22Rv1 (cell line): ENCODE measurements at regions not wholly inside any gene's neighbourhood (a gene's known extent, or its start where the extent isn't known, plus 50 kb on each side); places are given as distances from the start of the nearest gene placed in this dataset.

Source experiments
- H3K27ac ChIP-seq: fragments of 450-650 bp; 2 replicates; pipeline ENCODE4 v1.5.1; 2017
- CTCF ChIP-seq: fragments of 450-650 bp; IDR thresholded peaks from 2 replicates; pipeline ENCODE4 v1.5.1; 2017; ENCODE audit warnings: mild to moderate bottlenecking
- ZFX ChIP-seq: fragments of 450-650 bp; IDR thresholded peaks from 2 replicates; pipeline ENCODE4 v1.6.1; 2017; ENCODE audit warnings: antibody characterized with exemption, borderline replicate concordance

GRCh38 chr6:22030730-22031619 is 265.9 kb downstream of the PRL start:
- no peak overlapping the region for H3K27ac ChIP-seq
- TF ChIP-seq ZFX = no peak

GRCh38 chr6:22035690-22036089 is 261.1 kb downstream of the PRL start:
- TF ChIP-seq CTCF (no peak), ZFX (no peak)
- H3K27ac ChIP-seq = no peak overlapping the region

- no peak for TF ChIP-seq ZFX
- no peak for TF ChIP-seq CTCF
- no peak overlapping the region for H3K27ac ChIP-seq
Observed at GRCh38 chr6:22036275-22036674, 260.6 kb downstream of the PRL start.

GRCh38 chr6:22036699-22037098 is 260.1 kb downstream of the PRL start:
- no peak overlapping the region for H3K27ac ChIP-seq
- TF ChIP-seq ZFX (no peak), CTCF (no peak)

- H3K27ac ChIP-seq = no peak overlapping the region
Observed at GRCh38 chr6:22041797-22042480, 254.9 kb downstream of the PRL start.

GRCh38 chr6:22042706-22043105 is 254.1 kb downstream of the PRL start:
- no peak overlapping the region for H3K27ac ChIP-seq
- TF ChIP-seq ZFX (no peak), CTCF (no peak)

More at GRCh38 chr6:22041797-22042480, 254.9 kb downstream of the PRL start:
- no peak for TF ChIP-seq CTCF
- TF ChIP-seq ZFX = no peak

- no peak overlapping the region for H3K27ac ChIP-seq
- TF ChIP-seq ZFX (no peak), CTCF (no peak)
Observed at GRCh38 chr6:22043284-22043962, 253.4 kb downstream of the PRL start.
